GM12892 (cell line): ENCODE measurements at regions not wholly inside any gene's neighbourhood (a gene's known extent, or its start where the extent isn't known, plus 50 kb on each side); places are given as distances from the start of the nearest gene placed in this dataset.

Source experiments
- POLR2A ChIP-seq: IDR thresholded peaks from 2 replicates; pipeline ENCODE4 v1.6.1; 2011; ENCODE audit warnings: low read depth, low read length, control low read depth
- POLR2AphosphoS5 ChIP-seq: IDR thresholded peaks from 2 replicates; pipeline ENCODE4 v1.6.1; 2011; ENCODE audit warnings: low read depth, low read length, control low read depth
- TAF1 ChIP-seq: IDR thresholded peaks from 2 replicates; pipeline ENCODE4 v1.6.1; 2011; ENCODE audit warnings: low read depth, mild to moderate bottlenecking, control low read depth, low read length, borderline replicate concordance

- TF ChIP-seq POLR2A, result no peak
- no peak for TF ChIP-seq TAF1
- TF ChIP-seq POLR2AphosphoS5, result no peak
These were observed 117.6 kb downstream of the C5orf15 start for GRCh38 chr5:133850811-133851210.
